Common myeloid progenitor, CD34-positive (primary cell): ENCODE measurements at regions not wholly inside any gene's neighbourhood (a gene's known extent, or its start where the extent isn't known, plus 50 kb on each side); places are given as distances from the start of the nearest gene placed in this dataset.

ENCODE experiments used
- CTCF ChIA-PET: fragments of 350-600 bp; sonication (Branson Sonifier 250); formaldehyde crosslinking; loops from one replicate; lab custom pipeline; 2021; ENCODE audit warnings: antibody characterized with exemption; lab: Charles Lee
- POLR2A ChIA-PET: fragments of 350-600 bp; sonication (Branson Sonifier 250); formaldehyde crosslinking; loops from one replicate; lab custom pipeline; 2021; ENCODE audit warnings: antibody characterized with exemption; lab: Charles Lee
- DNase-seq, 3 donors: peaks; one replicate each; pipeline versions ENCODE4 v3.0.0 to v3.0.0-alpha.2; 2013
- H3K27ac ChIP-seq, 2 experiments: 1 replicate in 1 of 2; 2 replicates in 1 of 2; pipeline ENCODE4 v1.7.0; 2013; ENCODE audit warnings: inconsistent platforms in 2 of 2, low read length in 2 of 2, mild to moderate bottlenecking in 2 of 2, low read depth in 1 of 2, moderate library complexity in 1 of 2; ENCODE audit not compliant: severe bottlenecking in 2 of 2, insufficient read depth in 1 of 2, poor library complexity in 1 of 2
- H3K27me3 ChIP-seq, 5 experiments: replicated peaks in 2 of 5; 1 replicate in 3 of 5; 2 replicates in 2 of 5; pipeline versions ENCODE4 v1.6.1 to v1.7.0; 2013; ENCODE audit warnings: low read length in 4 of 5, mild to moderate bottlenecking in 2 of 5, moderate library complexity in 2 of 5, inconsistent platforms in 1 of 5; ENCODE audit not compliant: insufficient read depth in 5 of 5, control insufficient read depth in 4 of 5
- H3K36me3 ChIP-seq, 4 experiments: 1 replicate in 2 of 4; 2 replicates in 2 of 4; pipeline versions ENCODE4 v1.6.1 to v1.7.0; 2013; ENCODE audit warnings: low read length in 3 of 4, control low read depth in 1 of 4, mild to moderate bottlenecking in 1 of 4; ENCODE audit not compliant: control insufficient read depth in 4 of 4, insufficient read depth in 4 of 4
- H3K4me1 ChIP-seq, 4 experiments: 1 replicate in 3 of 4; 2 replicates in 1 of 4; pipeline versions ENCODE4 v1.6.1 to v1.7.1; 2013; ENCODE audit warnings: low read length in 3 of 4, mild to moderate bottlenecking in 3 of 4, control low read depth in 1 of 4, inconsistent platforms in 1 of 4, moderate library complexity in 1 of 4; ENCODE audit not compliant: control insufficient read depth in 4 of 4, insufficient read depth in 4 of 4; ENCODE audit errors: control extremely low read depth in 1 of 4
- H3K4me3 ChIP-seq, 7 experiments: 1 replicate in 4 of 7; 2 replicates in 3 of 7; pipeline versions ENCODE4 v1.5.1 to v1.7.0; 2013; ENCODE audit warnings: mild to moderate bottlenecking in 7 of 7, low read length in 6 of 7, moderate library complexity in 6 of 7, inconsistent platforms in 2 of 7, low read depth in 2 of 7, control low read depth in 1 of 7; ENCODE audit not compliant: insufficient read depth in 4 of 7, control insufficient read depth in 1 of 7; ENCODE audit errors: extremely low read depth in 1 of 7
- H3K9me3 ChIP-seq, 5 experiments: 1 replicate in 4 of 5; 2 replicates in 1 of 5; pipeline versions ENCODE4 v1.6.1 to v1.7.1; 2013; ENCODE audit warnings: low read length in 4 of 5, mild to moderate bottlenecking in 2 of 5, inconsistent platforms in 1 of 5, low read depth in 1 of 5, moderate library complexity in 1 of 5; ENCODE audit not compliant: control insufficient read depth in 4 of 5, insufficient read depth in 2 of 5; ENCODE audit errors: control extremely low read depth in 1 of 5
- WGBS: methylation state at CpG from one replicate; pipeline ENCODE4 v1.1.5; 2013; ENCODE audit not compliant: insufficient coverage; 5-methylcytosine and 5-hydroxymethylcytosine counted together

DNA sequence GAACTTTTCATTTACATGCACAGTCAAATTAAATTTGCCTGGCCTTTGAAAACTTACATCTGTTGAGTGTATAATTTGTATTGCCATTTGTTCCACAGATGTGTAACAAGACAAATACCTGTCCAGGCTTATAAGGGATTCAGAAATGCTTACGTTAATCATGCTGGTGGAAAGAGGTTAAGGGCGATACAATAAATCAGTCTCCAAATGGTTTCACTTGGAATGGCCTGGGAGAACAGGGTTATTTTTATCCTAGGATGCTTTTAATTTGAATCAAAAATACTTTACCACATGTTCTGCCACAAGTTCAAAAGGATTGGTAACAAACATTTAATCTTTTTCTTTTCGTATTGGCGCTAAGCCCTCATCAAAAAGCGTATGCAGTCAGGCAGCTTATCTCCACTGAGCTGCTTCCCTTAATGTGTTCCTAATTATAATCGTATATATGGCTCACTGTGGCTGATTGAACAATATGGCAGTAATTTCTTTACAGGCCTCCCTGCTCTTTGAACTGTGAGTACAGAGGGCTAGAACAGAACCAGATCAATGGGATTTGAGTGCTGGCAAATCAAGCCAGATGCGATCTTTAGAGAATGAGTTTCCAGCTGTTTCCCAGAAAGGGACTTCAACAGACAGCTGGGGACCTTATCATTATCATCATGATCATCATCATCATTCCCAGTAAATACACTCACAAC is 425.7 kb downstream of the SPRY2 start:
- Histone ChIP-seq H3K4me3 (no peak overlapping the region), H3K9me3 (no peaks in the 10 kb centered on the region), H3K27me3 (no peaks in the 10 kb centered on the region), H3K27ac (no peak overlapping the region), H3K36me3 (no peaks in the 10 kb centered on the region), H3K4me1 (peaks cover 0 to 12% (median 3%) of the 10 kb centered on the region in 4 experiments)
- ChIA-PET POLR2A (no interaction called here), CTCF (interaction anchor here (1.5 kb wide), 1 partner anchor 20 kb away, joined by 3 read pairs; no protein-coding TSS in a partner anchor)
- 89% methylated on average over 5 of the region's 7 CpGs for WGBS
- DNase-seq = no peak

DNA sequence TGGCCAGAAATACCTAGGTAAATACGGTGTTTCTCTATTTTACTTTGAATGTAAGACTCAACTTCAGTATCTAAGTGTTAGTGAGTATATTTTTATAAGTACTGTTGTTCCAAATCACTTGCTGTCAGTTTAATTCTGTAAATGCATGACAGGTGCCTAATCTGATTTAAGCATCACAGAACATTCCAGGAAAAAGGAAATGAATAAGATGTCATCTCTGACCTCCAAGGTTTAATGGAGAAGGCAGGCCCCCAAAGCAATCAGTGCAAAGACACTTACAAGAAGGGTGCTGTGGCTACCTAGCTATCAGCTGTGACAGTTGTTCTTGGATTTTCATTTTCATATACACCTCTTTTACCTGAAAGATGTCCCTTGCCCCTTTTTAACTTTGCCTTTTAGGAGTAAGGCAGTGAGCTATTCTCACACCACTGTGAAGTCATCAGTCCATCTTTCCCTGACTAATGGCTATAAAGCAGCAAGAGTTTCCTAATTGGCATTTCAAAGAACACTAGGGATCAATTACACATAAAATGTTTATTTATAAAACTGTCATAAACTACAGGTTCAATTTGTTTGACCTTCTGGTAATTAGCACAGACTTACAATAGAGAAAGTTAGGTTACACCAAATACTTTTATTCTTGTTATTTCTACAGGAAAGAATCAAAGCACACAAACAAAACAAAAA is 427.6 kb downstream of the SPRY2 start:
- no peak overlapping the region for H3K27ac ChIP-seq
- no CpG with 5 or more reads among the region's 1 CpG for WGBS

DNA sequence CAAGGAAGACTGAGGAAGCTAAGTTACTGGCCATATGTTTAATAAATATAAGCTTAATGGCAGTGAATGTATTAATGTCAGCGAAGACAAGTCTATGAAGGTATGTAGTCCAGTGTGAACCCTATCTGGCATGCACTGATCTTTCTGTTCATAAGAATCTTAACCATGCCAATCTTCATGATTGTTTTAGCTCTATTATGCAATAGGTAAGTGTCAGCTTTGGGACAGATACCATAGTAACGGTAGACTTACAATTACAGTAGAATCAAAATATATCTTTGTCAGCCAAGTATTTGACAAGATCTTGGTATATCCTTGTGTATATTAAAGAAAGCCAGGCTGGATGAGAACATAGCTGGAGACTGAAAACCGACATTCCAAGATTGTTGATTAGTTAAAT is 428.5 kb downstream of the SPRY2 start:
- 80% methylated on average over 2 of the region's 3 CpGs for WGBS
- no peaks in the 10 kb centered on the region for H3K36me3 ChIP-seq
- H3K4me3 ChIP-seq = no peak overlapping the region
- H3K27me3 ChIP-seq = no peaks in the 10 kb centered on the region
- ChIA-PET CTCF (interaction anchor here (1.4 kb wide), 1 partner anchor 42 kb away, joined by 3 read pairs; no protein-coding TSS in a partner anchor), POLR2A (no interaction called here)
- H3K9me3 ChIP-seq = no peaks in the 10 kb centered on the region
- H3K4me1 ChIP-seq = peaks cover 0 to 7% (median 5%) of the 10 kb centered on the region in 4 experiments
- no peak overlapping the region for H3K27ac ChIP-seq
- no peak for DNase-seq

More for the DNA sequence above, 427.6 kb downstream of the SPRY2 start:
- H3K4me3 ChIP-seq = no peak overlapping the region
- CTCF ChIA-PET = no interaction called here
- no peak for DNase-seq
- peaks cover 0 to 11% (median 6%) of the 10 kb centered on the region in 4 experiments for H3K4me1 ChIP-seq
- POLR2A ChIA-PET = no interaction called here
- H3K9me3 ChIP-seq = no peaks in the 10 kb centered on the region
- no peaks in the 10 kb centered on the region for H3K36me3 ChIP-seq
- no peaks in the 10 kb centered on the region for H3K27me3 ChIP-seq

DNA sequence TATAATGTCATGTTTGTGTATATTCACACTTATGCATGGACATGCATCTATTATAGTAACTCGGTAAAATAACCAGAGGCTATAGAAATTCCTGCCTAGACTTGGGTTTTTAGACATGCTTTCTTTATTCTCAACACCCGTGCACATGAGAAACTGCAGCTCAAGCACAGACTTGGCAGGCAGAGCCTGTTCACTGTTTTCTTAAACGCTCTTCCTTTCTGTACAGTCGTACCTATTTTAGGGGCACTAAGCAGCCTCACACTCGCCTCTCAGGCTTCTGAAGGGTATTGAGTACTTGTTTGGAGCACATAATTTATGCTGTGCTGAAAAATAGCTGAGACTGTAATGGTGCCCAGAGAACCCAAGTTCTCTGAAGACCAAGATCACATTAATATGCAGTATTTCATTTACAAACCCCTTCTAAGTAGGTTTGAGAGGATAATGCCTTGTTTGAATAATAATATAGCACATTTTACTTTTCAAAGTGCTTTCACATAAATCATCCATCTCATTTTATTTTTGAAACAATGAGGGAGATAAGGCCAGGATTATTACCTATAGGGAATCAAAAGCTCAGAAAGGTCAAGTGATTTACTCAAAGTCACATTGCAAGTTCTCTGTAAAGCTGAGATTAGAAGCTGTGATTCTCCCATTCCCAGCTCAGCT is 429.9 kb downstream of the SPRY2 start:
- ChIA-PET POLR2A (no interaction called here), CTCF (no interaction called here)
- Histone ChIP-seq H3K9me3 (no peaks in the 10 kb centered on the region), H3K4me1 (peaks cover 0 to 7% (median 5%) of the 10 kb centered on the region in 4 experiments), H3K4me3 (no peak overlapping the region), H3K27ac (no peak overlapping the region), H3K27me3 (no peaks in the 10 kb centered on the region), H3K36me3 (no peaks in the 10 kb centered on the region)
- no peak for DNase-seq
- 90% methylated on average over 4 of the region's 5 CpGs for WGBS

DNA sequence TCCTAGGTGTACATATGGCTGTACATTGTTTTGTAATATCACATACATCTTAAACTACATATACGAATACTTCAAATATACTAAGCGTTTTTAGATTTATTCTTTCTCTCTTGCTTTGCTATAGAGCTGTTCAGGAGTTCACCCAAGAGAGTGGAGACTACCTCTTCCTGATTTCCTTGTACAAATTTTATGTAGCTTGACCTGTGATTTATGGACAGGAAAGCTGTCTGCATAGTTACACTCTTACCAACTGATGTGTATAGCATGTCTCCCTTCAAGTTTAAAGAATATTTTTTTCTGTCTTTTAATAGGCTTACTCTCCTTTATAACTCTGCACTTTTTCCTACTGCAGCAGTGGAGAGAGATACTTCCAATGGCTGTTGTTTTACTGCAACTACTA is 428.7 kb downstream of the NDFIP2 start:
- Histone ChIP-seq H3K36me3 (no peaks in the 10 kb centered on the region), H3K4me3 (no peak overlapping the region), H3K27ac (no peak overlapping the region), H3K9me3 (no peaks in the 10 kb centered on the region), H3K4me1 (peaks cover 0 to 6% (median 4%) of the 10 kb centered on the region in 4 experiments), H3K27me3 (no peaks in the 10 kb centered on the region)
- ChIA-PET CTCF (no interaction called here), POLR2A (no interaction called here)
- WGBS = no CpG with 5 or more reads among the region's 2 CpGs
- peak in 2 of 3 donors; percentile 16 to 50 for DNase-seq

DNA sequence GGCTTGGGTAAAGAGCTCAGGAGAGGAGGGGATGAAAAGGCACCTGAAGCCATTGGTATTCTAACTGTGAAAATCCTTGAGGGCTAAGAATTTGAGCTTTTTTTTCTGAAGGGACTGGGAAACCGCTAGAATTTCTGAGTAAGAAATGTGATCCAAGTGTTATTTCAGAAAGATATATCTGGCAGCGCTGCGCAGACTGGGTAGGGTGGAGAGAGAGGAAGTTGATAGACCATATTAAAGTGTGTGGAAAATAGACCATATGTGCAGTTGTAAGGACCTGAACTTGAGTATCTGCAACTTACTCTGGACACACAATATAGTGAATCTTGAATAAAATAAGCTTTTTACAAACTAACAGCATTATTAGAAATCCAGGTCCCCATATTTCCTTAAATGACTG is 427.4 kb downstream of the NDFIP2 start:
- Histone ChIP-seq H3K4me1 (peaks cover 0 to 6% (median 2%) of the 10 kb centered on the region in 4 experiments), H3K27me3 (no peaks in the 10 kb centered on the region), H3K27ac (no peak overlapping the region), H3K9me3 (no peaks in the 10 kb centered on the region), H3K36me3 (no peaks in the 10 kb centered on the region), H3K4me3 (no peak overlapping the region)
- 68% methylated on average over 2 of the region's 3 CpGs for WGBS
- ChIA-PET POLR2A (no interaction called here), CTCF (no interaction called here)
- peak in 2 of 3 donors; percentile 10 to 30 for DNase-seq
